ENCODE measurements at regions not wholly inside any gene's neighbourhood (a gene's known extent, or its start where the extent isn't known, plus 50 kb on each side); places are given as distances from the start of the nearest gene placed in this dataset.
"Not testable (repeated sequence)": the region's sequence is repeated elsewhere in the genome, so short reads cannot be mapped to it uniquely, and the experiment has no call there.

DNA sequence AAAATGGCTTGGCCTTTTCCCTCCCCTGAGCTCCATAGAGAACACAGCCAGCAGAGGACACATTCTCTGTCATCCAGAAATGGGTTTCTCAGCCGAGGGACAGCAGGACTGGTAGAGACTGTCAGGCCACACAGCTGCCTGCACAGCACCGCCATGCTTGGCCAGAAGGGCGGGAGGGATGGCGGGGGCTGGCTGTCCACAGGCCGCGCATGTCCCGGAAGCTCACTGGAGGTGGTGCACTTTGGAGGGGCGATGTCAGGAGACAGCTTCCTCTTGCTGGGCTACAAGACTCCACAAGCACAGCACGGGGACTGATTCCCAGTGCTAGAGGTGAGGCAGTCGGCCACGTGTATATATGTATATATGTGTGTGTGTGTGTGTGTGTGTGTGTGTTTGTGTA is 125.3 kb downstream of the GOLGA6L4 start:
- DNase-seq (ENCODE audit: low read depth), result not testable (repeated sequence)

DNA sequence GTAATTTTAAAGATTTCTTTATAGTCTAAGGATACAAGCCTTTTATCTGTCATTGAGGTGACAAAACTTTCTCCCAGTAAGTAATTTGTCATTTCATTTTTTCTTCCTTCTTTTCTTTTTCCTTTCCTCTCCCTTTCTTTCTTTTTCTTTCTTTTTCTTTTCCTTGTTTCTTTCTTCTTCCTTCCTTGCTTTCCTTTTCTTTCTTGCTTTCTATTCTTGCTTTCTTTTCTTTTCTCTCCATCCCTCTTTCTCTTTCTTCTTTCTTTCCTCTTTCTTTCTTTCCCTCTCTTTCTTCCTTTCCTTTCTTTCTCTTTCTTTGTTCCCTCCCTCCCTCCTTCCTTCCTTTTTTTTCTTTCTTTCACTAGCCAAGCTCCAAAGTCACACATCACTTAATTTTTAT is 148.8 kb downstream of the GOLGA6L4 start:
- not testable (repeated sequence) for DNase-seq (ENCODE audit: low read depth)

DNA sequence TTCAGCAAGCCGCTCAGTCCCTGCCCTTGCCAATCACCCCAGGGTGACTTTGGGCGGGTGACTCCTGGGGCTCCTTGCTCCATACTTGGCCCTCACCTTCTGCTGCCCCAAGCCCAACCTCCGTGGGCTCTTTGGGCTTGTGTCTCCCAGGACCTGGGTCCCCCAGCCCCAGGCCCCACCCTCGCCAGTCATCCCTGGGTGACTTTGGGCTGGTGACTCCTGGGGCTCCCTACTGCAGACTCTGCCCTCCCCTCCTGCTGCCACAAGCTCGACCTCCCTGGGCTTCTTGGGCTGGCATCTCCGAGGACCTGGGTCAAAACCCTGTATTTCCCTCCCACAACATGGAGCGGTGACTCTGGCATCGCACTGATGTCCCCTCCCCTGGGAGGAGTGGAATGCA is 151.5 kb downstream of the GOLGA6L4 start:
- no peak for DNase-seq (ENCODE audit: low read depth)

DNA sequence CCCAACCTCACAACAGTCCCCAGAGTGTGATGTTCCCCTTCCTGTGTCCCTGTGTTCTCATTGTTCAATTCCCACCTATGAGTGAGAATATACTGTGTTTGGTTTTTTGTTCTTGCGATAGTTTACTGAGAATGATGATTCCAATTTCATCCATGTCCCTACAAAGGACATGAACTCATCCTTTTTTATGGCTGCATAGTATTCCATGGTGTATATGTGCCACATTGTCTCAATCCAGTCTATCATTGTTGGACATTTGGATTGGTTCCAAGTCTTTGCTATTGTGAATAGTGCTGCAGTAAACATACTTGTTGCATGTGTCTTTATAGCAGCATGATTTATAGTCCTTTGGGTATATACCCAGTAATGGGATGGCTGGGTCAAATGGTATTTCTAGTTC is 152.6 kb downstream of the GOLGA6L4 start:
- DNase-seq (ENCODE audit: low read depth), result not testable (repeated sequence)

DNA sequence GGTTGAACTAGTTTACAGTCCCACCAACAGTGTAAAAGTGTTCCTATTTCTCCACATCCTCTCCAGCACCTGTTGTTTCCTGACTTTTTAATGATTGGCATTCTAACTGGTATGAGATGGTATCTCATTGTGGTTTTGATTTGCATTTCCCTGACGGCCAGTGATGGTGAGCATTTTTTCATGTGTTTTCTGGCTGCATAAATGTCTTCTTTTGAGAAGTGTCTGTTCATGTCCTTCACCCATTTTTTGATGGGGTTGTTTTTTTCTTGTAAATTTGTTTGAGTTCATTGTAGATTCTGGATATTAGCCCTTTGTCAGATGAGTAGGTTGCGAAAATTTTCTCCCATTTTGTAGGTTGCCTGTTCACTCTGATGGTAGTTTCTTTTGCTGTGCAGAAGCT is 153.1 kb downstream of the GOLGA6L4 start:
- not testable (repeated sequence) for DNase-seq (ENCODE audit: low read depth)

DNA sequence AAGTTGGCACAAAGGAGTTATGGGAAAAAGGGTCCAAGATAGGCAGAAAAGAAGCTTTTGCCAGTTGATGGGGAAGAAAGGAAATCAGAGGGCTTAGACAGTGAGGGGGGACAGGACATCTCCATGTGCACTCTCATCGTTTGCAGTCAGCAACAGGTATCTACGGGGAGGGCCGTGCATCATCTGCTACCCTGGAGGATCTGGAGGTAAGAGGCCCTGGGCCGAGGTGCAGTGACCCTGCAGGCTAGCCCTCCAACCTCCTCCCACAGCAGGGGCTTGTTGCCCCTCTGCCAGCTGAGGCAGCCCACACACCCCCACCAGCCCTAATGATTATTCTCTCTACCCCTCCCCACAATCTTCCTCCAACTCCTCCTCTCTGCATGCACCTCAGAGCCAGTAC is 154.8 kb downstream of the GOLGA6L4 start:
- not testable (repeated sequence) for DNase-seq (ENCODE audit: low read depth)

DNA sequence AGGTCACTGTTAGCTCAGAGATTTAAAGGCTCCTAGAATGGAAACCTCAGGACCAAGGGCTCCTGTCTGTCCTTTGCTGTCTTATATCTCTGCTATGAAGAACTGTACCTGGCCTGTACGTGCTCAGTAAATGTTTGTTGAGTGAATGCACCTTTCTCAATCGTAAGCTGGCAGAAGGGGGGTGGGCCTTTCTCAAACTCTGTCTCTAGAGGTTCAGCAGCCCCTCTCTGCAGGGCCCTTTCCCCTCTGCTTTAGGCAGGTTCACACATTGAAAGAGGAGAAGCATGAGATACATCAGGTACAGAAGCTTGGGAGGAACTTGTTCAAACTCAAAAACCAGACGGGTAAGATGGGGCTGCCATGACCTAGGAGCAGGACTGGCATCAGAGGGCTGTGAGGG is 155.6 kb downstream of the GOLGA6L4 start:
- no peak for DNase-seq (ENCODE audit: low read depth)

DNA sequence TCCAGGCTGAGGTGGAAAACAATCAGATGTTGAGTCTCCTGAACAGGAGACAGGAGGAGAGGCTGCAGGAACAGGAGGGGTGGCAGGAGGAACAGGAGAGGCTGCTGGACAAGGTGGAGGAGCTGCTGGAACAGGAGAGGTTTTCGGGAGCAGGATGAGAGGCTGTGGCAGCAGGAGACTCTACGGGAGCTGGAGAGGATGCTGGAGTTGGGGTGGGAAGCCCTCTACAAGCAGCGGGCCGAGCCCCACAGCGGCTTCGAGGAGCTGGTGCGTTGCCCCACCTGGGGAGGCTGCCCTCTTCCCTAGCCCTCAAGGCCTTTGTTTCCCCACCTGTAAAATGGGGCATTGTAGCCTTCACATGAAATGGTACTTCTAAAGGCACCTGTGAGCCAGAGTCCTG is 156.4 kb downstream of the GOLGA6L4 start:
- not testable (repeated sequence) for DNase-seq (ENCODE audit: low read depth)

DNA sequence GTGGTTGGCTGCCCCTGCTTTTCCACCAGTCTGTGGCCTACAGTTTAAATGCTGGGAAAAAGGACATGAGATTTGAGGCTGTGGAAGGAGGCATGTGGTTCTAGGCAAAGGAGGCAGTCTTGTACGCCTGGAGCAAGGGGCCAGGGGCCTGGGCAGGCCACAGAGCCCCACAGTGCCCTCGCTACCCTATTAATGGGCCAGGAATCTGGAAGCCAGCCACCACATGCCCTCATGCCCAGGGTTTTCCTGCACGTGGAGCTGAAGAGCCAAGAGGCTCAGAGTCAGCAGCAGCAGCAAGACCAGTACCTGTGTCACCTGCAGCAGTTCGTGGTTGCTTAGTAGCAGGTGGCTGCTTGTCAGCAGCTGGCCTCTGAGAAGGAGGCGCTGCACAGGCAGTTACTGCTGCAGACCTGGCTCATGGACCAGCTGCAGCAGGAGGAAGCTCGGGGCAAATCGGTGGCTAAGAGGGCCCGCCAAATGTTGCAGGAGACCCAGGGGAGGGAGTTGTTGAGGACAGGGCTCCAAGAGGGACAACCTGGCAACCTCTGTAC is 157.9 kb downstream of the GOLGA6L4 start:
- not testable (repeated sequence) for DNase-seq (ENCODE audit: low read depth)

DNA sequence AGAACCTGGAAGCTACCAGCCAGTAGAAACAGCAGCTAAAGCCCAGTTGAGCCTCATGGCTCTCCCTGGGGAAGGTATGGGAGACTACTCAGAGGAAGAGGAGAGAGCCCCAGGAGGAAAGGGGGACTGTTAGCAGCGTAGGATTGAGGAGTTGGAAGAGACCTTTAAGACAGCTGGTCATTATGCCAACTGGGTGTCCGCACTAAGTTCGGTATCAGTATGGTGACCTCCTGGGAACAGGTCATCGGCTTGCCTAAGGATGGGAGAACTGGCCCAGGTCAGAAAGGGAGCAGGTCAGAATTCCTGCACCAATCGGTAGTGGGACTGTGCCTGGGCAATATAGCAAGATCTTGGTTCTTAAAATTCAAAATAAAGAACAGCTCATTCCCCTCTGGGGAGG is 158.4 kb downstream of the GOLGA6L4 start:
- DNase-seq (ENCODE audit: low read depth), result not testable (repeated sequence)

DNA sequence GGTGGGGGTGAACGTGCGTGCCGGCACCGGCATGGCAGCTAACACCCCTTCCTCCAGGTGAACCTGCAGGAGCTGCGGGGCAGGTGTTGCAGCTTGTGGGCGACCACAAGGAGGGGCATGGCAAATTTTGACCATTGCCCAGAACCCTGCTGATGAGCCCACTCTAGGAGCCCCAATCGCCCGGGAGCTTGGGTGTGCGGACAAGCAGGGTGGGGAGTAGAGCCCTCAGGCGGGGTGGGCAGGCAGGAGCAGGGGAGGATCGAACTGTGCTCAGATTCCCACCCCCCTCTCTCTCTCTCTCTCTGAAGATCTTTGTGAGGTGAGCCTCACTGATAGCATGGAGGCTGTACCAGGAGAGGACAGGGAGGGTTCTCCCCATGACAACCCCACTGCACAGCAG is 159.8 kb downstream of the GOLGA6L4 start:
- not testable (repeated sequence) for DNase-seq (ENCODE audit: low read depth)

DNA sequence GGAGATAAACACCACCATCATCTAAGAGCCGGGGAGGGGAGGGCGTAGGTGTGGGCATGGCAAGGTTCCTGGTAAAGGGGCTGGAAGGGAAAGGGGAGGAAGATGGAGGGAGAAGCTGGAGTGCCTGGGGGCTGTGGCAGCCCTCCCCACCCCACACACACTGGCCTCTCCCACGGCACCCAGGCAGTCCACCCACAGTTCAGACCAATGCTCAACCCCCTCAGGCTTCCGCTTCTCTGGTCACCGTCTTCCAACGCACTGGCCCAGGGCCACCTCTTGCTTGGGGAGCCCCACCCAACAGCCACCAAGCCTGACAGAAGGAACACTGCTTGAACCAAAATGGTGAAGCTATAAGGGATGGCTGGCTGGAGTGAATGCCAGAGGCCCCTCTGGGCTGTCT is 160.3 kb downstream of the GOLGA6L4 start:
- not testable (repeated sequence) for DNase-seq (ENCODE audit: low read depth)

DNA sequence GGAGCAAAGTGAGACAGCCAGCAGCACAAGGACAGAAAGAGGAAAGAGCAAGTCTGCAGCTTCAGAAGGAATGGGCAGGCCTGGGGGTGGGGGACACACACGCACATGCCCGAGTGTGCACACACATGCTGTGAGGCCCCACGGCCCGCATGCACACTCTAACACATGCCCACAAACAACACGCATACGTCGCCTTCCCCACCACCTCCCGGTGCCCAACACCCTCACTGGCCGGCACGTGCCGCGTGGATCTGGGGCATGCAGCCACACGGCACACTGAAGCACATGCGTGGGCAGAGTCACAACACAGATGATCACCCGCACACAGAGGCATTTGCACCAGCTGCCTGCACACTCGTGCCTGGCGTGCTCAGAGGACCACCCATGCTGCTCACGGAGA is 161.5 kb downstream of the GOLGA6L4 start:
- DNase-seq (ENCODE audit: low read depth), result not testable (repeated sequence)

DNA sequence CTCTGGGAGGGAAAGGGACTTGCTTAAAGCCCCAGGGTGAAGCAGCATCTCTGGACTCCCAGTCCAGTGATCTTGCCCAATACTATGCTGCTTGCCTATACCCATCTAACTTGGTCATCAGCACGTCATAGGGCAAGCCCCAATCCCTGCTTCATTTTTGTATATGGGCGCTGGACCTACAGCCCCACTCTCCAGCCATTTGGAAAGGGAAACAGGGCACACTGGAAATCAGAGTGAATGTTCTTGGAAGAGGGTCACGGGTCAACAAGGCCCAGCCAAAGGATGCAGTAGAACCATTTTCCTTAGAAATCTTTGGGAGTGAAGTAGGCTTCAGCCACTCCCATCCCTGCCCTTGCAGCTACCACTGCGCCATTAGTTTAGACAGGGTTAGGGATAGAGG is 162.5 kb downstream of the GOLGA6L4 start:
- not testable (repeated sequence) for DNase-seq (ENCODE audit: low read depth)

DNA sequence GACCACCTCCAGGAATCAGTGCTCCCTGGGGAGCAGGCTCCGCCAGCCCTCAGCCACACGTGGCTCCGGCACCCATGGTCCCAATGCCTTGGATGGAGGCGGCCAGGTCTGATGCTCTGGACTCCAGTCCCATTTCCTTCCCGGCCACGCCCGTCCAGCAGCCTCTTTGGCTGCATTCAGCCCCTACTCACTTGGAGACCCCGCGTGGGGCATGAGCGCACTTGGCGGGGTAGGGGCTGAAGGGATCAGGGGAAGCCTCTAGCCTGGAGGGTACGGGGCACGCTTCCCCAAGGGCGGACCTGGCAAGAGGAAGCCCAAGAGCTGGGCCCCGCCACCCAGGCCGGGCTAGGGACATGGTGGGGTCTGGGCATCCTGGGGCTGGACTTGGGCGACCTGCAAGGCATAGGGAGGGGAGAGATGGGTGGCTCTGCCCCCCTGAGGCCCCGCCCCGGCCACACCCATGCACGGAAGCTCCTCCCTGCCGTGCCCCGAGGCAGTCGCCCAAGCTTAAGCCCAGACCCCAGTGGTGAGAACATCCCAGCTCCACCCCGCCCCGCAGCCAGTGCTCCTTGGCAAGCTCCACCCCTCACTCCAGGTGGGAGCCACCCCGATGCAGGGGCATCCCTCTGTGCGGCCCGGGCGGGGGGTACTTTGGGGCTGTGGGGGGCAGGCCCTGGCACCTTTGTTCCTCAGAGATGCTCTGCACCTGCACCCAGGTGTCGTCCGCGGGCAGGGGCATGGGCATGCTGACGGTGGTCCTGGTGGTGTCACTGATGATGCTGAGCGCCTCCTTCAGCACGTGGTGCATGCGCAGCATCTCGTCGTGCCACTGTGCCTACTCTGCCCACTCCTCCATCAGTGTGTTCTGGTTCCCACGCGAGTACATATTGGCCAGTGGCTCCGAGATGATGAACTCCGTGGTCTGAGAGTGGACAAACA is 163.5 kb downstream of the GOLGA6L4 start:
- no peak for DNase-seq (ENCODE audit: low read depth)

DNA sequence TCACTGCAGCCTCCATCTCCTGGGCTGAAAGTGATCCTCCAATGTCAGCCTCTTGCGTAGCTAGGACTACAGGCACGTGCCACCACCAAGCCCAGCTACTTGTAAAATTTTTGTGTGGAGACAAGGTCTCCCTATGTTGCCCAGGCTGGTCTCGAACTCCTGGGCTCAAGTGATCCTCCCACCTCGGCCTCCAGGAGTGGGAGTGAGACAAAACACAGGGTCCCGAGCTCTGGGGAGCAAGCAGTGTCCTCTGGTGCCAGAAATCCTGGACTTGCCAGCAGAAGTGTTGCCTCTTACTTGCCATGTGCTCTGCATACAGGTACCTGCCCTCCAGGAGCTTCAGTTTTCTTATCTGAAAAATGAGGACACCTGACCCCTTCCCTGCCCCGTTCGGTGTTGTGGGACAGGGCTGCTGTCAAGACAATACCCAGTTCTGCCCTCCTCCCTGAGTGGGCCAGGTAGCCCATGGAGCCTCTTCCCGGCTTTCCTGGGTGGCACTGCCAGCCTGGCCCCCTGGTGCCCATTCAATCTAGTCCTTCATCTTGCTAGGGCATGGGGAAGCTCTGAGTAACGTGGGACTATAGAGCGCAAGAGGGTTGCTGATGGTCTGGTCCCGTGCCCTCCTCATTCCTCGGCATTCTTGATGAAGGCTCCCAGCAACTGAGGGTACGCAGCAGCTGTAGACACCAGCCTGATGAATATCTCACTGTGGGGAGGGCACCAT is 164.6 kb downstream of the GOLGA6L4 start:
- no peak for DNase-seq (ENCODE audit: low read depth)

DNA sequence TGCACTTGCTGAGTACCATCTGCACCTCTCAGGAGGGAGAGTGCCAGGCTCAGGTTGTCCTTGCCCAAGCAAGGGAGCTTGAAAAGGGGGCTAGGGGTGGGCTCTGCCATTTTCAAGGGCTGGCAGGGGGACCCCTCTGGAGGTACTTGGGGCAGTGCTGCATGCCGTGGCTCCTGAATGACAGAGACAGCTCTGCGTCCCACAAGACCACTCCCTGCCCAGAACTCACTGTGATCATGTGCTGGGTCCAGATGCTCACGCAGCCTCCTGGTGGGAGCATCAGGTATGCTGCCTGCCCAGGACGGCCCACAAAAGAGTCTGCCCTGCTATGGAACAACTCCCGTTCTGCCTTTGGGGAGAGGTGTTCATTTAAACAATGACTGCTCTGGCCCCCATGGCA is 165.2 kb downstream of the GOLGA6L4 start:
- no peak for DNase-seq (ENCODE audit: low read depth)

DNA sequence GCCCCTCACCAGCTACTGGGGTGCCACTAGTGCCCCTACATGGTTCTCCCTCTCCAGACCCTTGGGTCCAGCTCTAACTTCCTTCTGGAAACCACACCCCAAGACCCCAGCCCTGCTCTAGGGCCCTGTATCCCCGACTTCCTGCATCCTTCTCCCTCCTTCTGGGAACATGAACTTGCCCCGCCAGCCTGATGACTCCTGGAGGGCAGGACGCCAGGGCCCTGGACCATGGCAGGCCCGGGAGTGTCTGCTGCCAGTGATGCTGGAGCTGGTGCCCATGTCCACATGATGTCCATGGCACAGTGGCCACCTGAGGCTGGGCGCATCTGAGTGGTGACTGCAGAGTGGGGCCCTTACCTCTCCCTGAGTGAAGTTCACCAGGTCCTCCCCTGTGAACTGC is 165.9 kb downstream of the GOLGA6L4 start:
- DNase-seq (ENCODE audit: low read depth), result not testable (repeated sequence)

DNA sequence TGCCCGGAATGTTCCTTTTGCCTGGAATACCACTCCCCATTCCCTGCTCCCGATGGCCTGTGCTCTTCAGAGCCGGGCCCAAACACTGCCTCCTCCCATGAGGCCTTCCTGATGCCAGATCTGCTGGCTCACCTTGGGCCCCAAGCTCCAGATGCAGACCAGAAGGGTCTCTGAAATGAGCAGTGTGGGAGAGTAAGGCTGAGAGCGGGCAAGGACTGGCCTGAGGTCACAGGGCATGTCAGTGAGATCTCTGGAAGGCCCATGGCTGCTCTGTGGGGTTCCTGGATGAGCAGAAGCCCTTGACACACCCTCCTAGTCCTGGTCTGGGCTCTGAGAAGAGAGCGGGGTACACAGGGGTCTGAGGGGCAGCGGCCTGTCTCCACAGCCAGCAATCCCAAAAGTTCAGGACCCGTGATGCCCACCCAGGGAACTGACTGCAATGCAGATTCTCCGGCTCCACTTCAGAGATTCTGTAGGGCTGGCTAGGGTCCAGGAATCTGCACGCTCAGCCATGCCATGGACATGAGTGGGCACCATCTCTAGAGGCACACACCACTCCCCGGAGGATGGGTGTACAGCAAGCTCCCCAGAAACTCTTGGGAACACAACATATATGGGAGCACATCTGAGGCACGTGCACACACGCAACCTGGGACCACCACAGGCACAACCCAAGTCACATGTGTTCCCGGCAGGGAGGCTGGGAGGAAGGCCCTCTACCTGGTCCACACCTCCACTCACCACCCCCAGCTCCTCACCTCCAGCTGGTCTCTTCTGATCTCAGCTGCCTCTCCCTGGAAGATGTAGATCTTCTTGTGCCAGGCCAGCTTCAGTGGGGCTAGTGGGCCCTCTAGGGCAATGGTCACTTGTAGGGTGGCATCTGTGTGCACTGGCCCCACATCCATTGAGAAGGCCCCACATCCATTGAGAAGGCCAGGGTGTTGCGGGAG is 166.6 kb downstream of the GOLGA6L4 start:
- not testable (repeated sequence) for DNase-seq (ENCODE audit: low read depth)

DNA sequence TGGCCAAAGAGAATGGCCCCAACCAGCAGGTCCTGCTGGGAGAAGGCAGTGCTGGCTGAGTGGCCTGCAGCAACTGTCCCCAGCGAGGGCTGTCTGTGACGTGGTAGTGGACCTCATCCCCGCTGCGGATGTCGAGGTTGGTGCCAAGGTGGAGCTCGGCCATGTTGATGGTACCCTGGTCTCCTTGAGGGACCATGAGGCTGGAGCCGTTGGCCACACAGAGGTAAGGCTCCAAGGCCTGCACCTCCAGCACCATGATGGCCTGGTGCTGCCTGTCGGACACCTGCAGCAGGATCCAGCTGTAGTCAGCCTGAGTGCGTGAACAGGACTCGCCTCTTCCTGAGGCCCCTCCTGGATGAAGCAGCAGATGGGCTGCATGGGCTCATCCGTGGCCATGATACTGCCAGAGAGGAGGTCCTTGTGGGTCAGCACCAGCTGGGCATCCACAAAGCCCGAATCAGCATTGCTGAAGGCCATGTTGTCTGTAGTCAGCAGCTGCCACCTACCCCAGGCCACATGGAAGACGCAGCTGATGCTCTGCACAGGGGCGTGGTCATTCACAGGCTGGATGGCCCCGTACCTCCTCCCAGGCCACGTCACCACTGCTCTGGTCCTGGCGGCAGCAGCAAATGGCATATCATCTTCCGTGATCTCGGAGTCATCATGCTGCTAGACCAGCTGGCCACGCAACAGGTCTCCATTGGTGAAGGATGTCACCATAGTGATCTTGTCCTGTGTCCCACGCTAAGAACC is 167.5 kb downstream of the GOLGA6L4 start:
- DNase-seq (ENCODE audit: low read depth), result no peak

DNA sequence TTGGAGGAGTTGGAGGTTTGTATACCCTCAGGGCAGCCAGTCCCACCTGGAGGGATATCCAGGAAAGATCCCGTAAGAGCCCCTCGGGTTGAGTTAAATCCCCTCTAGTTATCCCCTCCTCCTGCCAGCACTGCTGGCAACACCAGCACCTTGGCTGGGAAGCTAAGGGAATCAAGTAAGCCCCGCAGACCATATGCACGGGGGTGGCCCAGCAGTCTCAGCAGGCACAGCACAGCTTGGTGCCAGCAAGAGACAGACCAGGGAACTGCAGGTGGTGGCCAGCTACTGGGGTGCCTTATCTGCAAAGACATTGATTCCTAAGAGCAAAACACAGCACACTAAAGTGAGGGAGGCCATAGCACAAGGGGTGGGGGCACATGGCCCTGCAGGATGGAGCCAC is 173.8 kb downstream of the GOLGA6L4 start:
- not testable (repeated sequence) for DNase-seq (ENCODE audit: low read depth)

Measured in stimulated activated CD8-positive, alpha-beta memory T cell treated with anti-CD3 and anti-CD28 coated beads, Interleukin-15, amount 100 ng/mL, for 24 hours (primary cell).